ENCODE measurements at regions not wholly inside any gene's neighbourhood (a gene's known extent, or its start where the extent isn't known, plus 50 kb on each side); places are given as distances from the start of the nearest gene placed in this dataset.

DNA sequence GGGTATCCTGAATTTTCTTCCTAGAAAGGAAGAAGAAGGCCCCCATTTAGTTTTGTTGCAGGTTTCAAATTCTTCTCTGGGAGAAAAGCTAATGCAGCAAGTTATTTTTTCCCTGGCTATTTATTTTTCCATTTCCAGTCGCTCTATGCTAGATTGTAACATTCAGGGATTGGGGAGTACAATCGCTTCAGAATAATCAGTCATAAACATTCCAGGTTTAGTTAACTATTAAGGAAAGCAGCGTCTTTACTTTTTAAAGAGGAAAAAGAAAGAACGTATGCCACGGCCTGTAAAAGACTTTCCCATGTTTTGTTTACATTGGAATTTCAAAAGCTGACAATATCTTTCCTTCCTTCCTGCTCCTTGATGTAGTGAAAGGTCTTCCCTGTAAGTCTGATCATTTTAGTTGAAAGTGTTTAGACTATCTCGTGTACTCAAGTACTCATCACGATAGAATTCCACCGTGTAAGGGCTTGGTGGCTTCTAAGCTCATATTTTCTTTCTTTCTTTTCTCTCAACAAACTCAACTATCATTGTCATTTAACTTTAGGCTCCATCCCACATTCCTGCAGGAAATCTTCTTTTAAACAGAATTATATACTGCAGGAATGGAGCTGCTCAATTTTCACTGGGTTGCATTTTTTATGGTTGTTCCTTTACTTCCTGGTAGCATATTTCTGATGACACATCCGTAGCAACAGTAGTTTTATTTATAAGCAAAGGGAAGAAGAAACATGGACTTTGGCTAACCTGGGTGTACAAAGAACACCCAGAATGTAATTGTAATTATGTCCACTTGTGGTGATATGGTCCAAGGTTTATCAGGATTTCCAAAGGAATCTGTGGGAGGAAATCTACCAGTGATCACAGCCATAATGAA, 213.1 kb upstream of the FAT1 start:
- DNase-seq, result no peak

DNA sequence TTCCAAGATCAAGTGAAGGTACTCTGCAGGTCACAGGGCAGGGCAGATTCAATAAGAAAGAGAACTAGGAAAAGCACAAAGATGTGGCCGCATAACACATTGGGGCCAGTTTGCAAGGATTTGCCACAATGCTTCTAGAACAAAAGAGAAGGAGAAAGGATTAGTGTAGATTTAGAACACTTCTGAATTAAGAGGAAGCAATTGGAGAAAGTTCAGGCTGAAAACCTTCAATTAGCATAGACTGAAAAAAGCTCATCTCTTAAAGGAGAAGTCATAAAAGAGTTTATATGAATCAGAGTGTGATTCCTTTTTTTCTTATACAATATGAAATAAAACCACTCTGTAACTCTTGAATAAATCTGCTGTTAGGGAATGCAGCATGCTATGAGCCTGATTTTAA, 215.6 kb upstream of the FAT1 start:
- DNase-seq, result no peak

DNA sequence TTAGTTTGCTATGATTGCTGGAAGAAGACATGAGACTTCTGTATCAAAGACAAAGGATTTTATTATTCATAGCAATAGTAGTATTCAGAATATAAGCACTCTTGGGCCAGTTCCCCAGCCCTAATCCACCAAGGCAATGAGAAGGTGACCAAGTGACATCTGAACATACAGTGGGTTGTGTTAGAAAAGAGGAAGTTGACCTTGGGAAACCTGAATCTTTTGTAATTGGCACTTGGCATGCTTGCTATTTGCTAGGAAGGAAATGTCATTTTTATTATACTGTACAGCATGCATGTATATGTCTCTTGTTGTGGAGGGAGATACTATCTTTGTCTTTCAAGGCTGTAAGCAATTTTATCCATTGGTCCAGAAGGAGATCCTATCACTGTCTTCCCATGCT, 216.1 kb upstream of the FAT1 start:
- no peak for DNase-seq

GRCh38 chr4:186940476-186940875, 216.8 kb upstream of the FAT1 start:
- DNase-seq, result no peak

- DNase-seq, result no peak
These were observed 219.2 kb upstream of the FAT1 start for GRCh38 chr4:186942758-186943377.

GRCh38 chr4:186943411-186943810, 219.8 kb upstream of the FAT1 start:
- DNase-seq, result no peak

- no peak for DNase-seq
These were observed 222.5 kb upstream of the FAT1 start for GRCh38 chr4:186946136-186946535.

- no peak for DNase-seq
These were observed 223.1 kb upstream of the FAT1 start for GRCh38 chr4:186946682-186947294.

DNA sequence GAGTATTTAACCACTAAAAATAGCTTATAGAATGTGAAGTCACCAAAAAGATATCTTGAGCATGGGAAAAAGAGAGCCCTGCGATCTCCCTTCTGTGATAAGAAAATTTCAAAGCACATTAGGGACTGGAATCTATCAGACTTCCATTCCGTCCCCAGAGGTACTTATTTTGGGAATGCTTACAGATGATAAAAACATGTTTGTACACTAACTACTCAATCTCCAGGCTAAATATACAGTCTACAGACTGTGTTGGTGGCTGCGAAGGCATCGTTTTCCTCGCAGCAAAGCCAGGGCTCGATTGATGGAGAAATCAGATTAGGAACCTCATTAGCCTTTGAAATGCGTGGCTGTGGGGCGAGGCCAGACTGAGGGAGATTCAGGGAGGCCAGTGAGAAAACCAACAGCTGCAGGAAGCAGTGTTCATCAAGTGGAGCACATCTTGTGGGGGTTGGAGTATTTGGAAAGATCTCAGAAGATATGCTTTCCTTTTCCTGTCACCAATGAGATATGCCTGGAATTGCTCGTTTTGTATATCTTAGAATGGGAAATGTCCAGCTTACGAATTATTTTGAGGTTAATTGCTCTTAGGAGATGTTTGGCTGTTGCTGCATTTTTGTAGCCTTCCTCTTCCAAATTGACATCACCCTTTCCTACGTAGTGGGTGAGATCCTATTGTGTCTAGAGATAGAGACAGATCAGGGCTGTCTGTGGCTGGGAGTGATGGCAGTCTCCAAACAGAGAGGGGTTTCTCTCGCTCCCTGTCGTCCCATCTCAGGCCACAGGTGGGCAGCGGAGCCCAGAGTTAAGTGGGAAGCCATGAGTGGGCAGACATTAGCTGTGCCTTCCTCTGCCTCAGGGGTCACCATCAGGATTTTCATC, 224.9 kb upstream of the FAT1 start:
- no peak for DNase-seq

- DNase-seq, result no peak
These were observed 226.2 kb upstream of the FAT1 start for GRCh38 chr4:186949847-186950246.

- no peak for DNase-seq
These were observed 229.1 kb upstream of the FAT1 start for GRCh38 chr4:186952709-186953108.

DNA sequence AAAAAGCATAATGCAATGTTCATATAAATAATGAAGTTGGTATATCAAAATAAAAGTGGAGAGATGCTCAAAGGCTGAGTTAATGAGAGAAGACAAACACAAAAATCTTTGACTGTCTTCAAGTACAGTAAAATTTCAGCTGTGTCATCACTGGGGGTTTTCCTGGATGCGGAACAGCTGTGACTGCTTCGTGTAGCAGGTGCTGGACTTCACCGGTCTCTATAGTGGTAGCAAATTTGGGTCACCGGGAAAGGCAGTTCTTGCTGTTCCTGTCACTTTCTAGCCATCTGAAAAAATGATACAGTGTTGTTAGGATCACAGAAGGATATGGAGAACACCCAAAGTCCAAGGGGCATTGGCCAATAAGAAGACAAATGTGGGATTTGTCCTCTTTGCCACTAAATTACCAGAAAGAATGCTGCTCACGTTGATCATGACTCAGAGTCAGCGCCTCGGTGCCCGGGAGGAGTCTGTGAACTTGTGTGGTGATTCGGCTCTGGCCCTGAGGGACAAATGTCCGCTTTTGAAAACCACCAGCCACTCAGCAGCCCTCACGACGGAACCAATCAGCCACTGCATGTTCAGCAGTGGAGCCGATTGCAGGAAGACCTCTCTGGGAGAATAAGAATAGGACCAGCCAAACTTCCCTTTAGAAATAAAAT, 230.1 kb upstream of the FAT1 start:
- no peak for DNase-seq

DNA sequence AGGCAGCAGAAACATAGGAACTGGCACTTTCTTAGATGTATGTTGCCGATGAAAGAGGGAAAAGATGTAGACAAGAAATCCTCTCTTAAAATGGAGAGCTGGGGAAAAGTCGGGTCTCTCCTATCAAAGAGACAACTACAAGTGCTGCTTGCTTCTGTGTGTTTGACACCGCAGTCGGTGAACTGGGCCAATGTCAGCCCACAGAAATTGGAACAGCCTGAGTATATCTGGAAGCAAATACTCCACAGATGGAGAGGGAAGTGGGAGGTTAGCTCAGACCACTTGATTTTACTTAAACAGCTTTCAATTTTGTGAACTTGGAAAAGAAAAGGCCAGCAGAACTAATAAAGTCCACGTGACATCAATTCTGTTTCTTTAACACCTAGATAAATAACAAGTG, 230.9 kb upstream of the FAT1 start:
- DNase-seq, result no peak

GRCh38 chr4:186954956-186955355, 231.3 kb upstream of the FAT1 start:
- DNase-seq, result no peak

DNA sequence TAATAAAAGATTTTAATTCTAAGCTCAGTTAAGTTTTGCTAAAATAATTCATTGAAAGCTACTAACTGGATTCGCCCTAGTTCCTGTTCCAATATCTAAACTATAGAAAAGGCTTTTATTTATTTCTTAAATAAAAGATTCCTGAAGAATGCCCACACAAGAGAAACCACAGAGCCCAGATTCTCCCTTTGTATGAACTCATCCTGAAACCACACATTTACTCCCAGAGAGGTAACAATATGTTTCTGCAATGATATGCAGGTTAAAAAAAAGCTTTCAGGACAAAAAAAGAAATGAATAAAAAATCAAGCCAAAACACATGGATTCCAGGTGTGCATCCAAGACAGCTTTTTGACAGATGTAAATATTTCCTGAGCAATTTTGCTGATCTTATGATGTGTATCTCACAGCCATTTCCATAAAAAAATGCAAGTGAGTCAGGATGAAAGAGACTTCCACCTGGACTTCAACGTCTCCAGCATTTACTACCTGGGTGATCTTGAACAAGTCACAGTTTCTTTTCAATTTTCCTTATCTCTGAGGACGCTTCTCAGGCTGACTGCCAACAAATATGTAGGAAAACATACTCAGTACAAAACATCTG, 234.4 kb upstream of the FAT1 start:
- no peak for DNase-seq

DNA sequence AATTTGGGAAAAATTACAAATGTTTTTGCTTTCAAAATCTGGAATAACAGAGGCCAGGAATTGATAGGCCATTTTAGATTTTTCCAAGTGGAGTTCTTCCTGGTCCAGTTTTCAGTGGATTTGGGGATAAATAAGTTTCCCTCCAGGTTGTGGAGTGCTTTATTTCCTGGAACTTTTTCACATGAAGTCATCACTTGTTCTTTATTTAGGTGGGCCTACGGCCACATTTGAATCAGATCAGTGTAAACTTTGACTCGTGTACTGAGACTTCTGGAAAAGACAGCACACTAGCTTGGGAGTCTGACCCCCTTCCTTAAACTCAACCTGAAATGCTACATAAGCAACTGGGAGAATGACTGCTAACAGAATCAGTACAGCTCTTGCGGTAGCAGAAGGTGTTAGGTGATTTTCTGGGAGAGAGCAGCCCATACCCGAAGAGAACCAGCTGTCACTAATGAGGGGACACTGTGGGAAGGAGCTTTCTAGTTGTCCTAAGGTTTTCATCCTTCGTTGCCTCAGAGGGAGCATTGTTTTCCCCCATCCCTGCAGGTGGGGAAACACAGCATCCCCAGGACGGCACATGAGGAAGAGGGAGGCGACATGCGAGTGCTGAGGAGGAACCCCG, 235.2 kb upstream of the FAT1 start:
- DNase-seq, result no peak

DNA sequence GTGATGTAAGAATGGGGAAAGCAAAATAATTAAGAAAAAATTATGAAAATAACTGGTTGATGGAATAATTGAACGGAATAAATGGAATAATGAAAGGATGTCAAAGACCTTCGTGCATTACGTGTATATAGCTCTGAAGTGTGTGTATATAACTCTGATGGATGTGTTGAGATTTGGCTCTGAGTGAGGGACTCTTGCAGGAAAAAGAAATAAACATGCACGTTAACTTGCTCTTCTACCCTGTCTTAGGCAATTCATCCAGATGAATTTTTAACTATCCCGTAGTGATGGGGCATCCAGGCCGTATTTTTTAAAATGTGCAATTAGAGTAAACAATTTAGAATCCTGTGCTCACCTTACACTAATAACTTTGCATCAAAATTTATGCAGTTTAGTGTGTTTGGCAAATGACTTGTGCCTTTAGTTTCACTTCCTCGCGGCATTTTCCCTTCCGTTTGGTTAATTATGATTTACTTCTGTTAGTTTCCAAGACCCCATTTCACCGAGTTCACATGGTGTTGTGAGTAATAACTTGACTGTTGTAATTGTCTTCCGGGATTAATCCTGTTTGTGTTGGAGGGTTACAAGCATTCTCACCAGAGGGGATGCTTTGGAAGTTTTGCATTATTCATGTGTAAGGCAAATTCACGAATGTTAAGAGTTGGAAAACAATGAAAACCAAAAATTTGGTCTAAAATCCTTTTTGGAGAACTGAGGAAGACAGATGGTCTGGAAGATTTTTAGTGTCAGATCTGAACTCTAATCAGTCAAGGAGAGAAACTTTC, 256.5 kb upstream of the FAT1 start:
- DNase-seq, result no peak

- no peak for DNase-seq
These were observed 257.5 kb upstream of the FAT1 start for GRCh38 chr4:186981161-186981560.

DNA sequence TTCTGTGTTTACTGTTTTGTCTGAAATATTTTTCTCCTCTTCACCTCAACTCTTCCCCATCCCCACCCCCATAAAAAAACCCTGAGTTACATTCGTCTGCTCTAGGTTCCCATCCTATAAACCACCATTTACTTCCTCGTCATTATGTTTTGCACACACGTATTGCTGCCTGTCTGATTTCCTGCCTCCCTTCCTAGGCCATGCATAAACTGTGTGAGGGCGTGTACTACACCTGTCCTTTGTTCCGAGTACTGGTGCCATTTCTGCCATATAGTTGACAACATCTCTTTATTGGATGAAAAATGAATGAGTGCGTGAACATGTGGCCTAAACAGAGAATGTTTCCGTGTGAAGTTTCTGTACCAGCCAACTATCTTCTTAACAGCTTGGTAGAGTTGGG, 258.5 kb upstream of the FAT1 start:
- DNase-seq, result no peak

GRCh38 chr4:186984105-186984644, 260.5 kb upstream of the FAT1 start:
- no peak for DNase-seq

DNA sequence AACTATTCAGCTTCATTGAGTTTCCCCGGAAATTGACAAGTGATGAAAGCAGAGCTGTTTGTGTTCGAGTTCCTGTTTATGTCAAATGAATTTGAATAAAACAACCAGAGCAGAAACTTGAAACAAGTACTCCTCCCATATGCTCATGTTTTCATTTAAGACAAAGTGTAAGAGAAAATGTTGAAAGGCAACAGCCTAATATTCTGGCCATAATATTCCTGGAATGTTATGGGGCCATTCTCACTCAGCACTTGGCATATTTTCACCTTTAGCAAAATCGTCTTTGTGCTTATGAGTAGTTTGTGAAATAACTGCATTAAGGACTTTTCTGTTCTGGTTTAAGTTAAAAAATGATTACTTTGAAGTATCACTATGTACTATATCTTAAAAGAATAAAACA, 276.0 kb upstream of the FAT1 start:
- no peak for DNase-seq

All from hematopoietic multipotent progenitor cell treated with erythropoietin and hydrocortisone succinate and interleukin-3 and kit ligand, for 8 days (in vitro differentiated cells).